ENCODE measurements at regions not wholly inside any gene's neighbourhood (a gene's known extent, or its start where the extent isn't known, plus 50 kb on each side); places are given as distances from the start of the nearest gene placed in this dataset.

- intact Hi-C loops (cut with DNase I; ENCODE audit: low total_unique reads): no loop called here
- Histone ChIP-seq H3K4me1 (no peaks in the 10 kb centered on the region), H3K27ac (no peak overlapping the region), H3K9me3 (no peaks in the 10 kb centered on the region), H3K27me3 (peaks cover 0 to 35% of the 10 kb centered on the region in 2 donors), H3K4me3 (no peak overlapping the region), H3K36me3 (no peaks in the 10 kb centered on the region)
- DNase-seq (ENCODE audit: low spot score in 2 of 2): no peak
- TF ChIP-seq CTCF (IDR thresholded peaks at IDR 0.05): no peak
- no peak for TF ChIP-seq POLR2A (IDR thresholded peaks at IDR 0.05)
- TF ChIP-seq POLR2AphosphoS5 (IDR thresholded peaks at IDR 0.05): no peak
Measured at GRCh38 chr1:29967261-29967660, 730.9 kb downstream of the PTPRU start.

- no peak for DNase-seq (ENCODE audit: low spot score in 2 of 2)
Measured at GRCh38 chr1:29966526-29967045, 730.3 kb downstream of the PTPRU start.

GRCh38 chr1:29964718-29965533 lies 728.6 kb downstream of the PTPRU start:
- H3K9me3 ChIP-seq: no peaks in the 10 kb centered on the region
- no peaks in the 10 kb centered on the region for H3K36me3 ChIP-seq
- no peak overlapping the region for H3K4me3 ChIP-seq
- TF ChIP-seq POLR2AphosphoS5 (IDR thresholded peaks at IDR 0.05) (no peak), POLR2A (IDR thresholded peaks at IDR 0.05) (no peak), CTCF (IDR thresholded peaks at IDR 0.05) (no peak)
- H3K27ac ChIP-seq: no peak overlapping the region
- no peaks in the 10 kb centered on the region for H3K4me1 ChIP-seq
- H3K27me3 ChIP-seq: peaks cover 0 to 40% of the 10 kb centered on the region in 2 donors
- intact Hi-C loops (cut with DNase I; ENCODE audit: low total_unique reads): no loop called here
- no peak for DNase-seq (ENCODE audit: low spot score in 2 of 2)

More at GRCh38 chr1:29966526-29967045, 730.3 kb downstream of the PTPRU start:
- Histone ChIP-seq H3K4me1 (no peaks in the 10 kb centered on the region), H3K36me3 (no peaks in the 10 kb centered on the region), H3K9me3 (no peaks in the 10 kb centered on the region), H3K4me3 (no peak overlapping the region), H3K27me3 (peaks cover 0 to 37% of the 10 kb centered on the region in 2 donors), H3K27ac (no peak overlapping the region)
- intact Hi-C loops (cut with DNase I; ENCODE audit: low total_unique reads): no loop called here
- TF ChIP-seq POLR2A (IDR thresholded peaks at IDR 0.05) (no peak), CTCF (IDR thresholded peaks at IDR 0.05) (no peak)

GRCh38 chr1:29963946-29964345 lies 727.6 kb downstream of the PTPRU start:
- TF ChIP-seq POLR2A (IDR thresholded peaks at IDR 0.05) (no peak), POLR2AphosphoS5 (IDR thresholded peaks at IDR 0.05) (no peak), CTCF (IDR thresholded peaks at IDR 0.05) (no peak)
- H3K4me1 ChIP-seq: no peaks in the 10 kb centered on the region
- H3K27me3 ChIP-seq: peaks cover 0 to 33% of the 10 kb centered on the region in 2 donors
- no peak overlapping the region for H3K27ac ChIP-seq
- no peak for DNase-seq (ENCODE audit: low spot score in 2 of 2)
- no peaks in the 10 kb centered on the region for H3K36me3 ChIP-seq
- H3K9me3 ChIP-seq: no peaks in the 10 kb centered on the region
- intact Hi-C loops (cut with DNase I; ENCODE audit: low total_unique reads): no loop called here
- no peak overlapping the region for H3K4me3 ChIP-seq

GRCh38 chr1:29962831-29963247 lies 726.5 kb downstream of the PTPRU start:
- intact Hi-C loops (cut with DNase I; ENCODE audit: low total_unique reads): no loop called here

More at GRCh38 chr1:29962831-29963247, 726.5 kb downstream of the PTPRU start:
- no peaks in the 10 kb centered on the region for H3K9me3 ChIP-seq
- no peaks in the 10 kb centered on the region for H3K4me1 ChIP-seq
- H3K4me3 ChIP-seq: no peak overlapping the region
- peaks cover 0 to 33% of the 10 kb centered on the region in 2 donors for H3K27me3 ChIP-seq
- H3K36me3 ChIP-seq: no peaks in the 10 kb centered on the region
- DNase-seq (ENCODE audit: low spot score in 2 of 2): no peak
- no peak overlapping the region for H3K27ac ChIP-seq
- TF ChIP-seq CTCF (IDR thresholded peaks at IDR 0.05): no peak
- no peak for TF ChIP-seq POLR2AphosphoS5 (IDR thresholded peaks at IDR 0.05)
- TF ChIP-seq POLR2A (IDR thresholded peaks at IDR 0.05): no peak
